Astrocyte of the cerebellum (primary cell): ENCODE measurements at regions not wholly inside any gene's neighbourhood (a gene's known extent, or its start where the extent isn't known, plus 50 kb on each side); places are given as distances from the start of the nearest gene placed in this dataset.

Experiments used
- DNase-seq: peaks from one replicate; pipeline ENCODE4 v3.0.0-alpha.2; 2011; ENCODE audit warnings: low read depth
- H3K4me3 ChIP-seq: 2 replicates; pipeline ENCODE4 v1.5.1; 2011; ENCODE audit warnings: mild to moderate bottlenecking, low read depth, low read length, moderate library complexity
- CTCF ChIP-seq: IDR thresholded peaks from 2 replicates; pipeline ENCODE4 v1.5.1; 2012; ENCODE audit warnings: low read length, low read depth, moderate library complexity, mild to moderate bottlenecking; ENCODE audit errors: missing control alignments
- in situ Hi-C: cut with HindIII; loops from 2 replicates; pipeline ENCODE4 v1.10.0; 2017; ENCODE audit warnings: low sequenced_read_pairs

- in situ Hi-C loops: no loop called here
- TF ChIP-seq CTCF: no peak
- no peak overlapping the region for H3K4me3 ChIP-seq
- DNase-seq: peak; percentile 12
These were observed 55.4 kb upstream of the SLC10A7 start for GRCh38 chr4:146577111-146577510.

GRCh38 chr4:146582864-146583263 lies 55.8 kb upstream of the POU4F2 start:
- in situ Hi-C loops: no loop called here
- no peak for TF ChIP-seq CTCF
- DNase-seq: no peak
- H3K4me3 ChIP-seq: no peak overlapping the region

- no peak overlapping the region for H3K4me3 ChIP-seq
- DNase-seq: no peak
- in situ Hi-C loops: no loop called here
- TF ChIP-seq CTCF: no peak
These were observed 52.8 kb upstream of the POU4F2 start for GRCh38 chr4:146585761-146586333.
